PC-3 (cell line): ENCODE measurements at regions not wholly inside any gene's neighbourhood (a gene's known extent, or its start where the extent isn't known, plus 50 kb on each side); places are given as distances from the start of the nearest gene placed in this dataset.
A peak's percentile ranks its signal among the peaks of the same experiment; 100 is the strongest.

Experiments
- ATAC-seq: fragments of 200-7000 bp; cut with Tn5 transposase; 2 replicates; pipeline ENCODE4 v1.9.1; 2020; ENCODE audit warnings: mild to moderate bottlenecking, moderate library complexity
- BruUV-seq: library from RNA; stranded (reverse); fragments of 400-500 nt; replicated peaks from 2 replicates; lab custom pipeline; 2021; lab: Mats Ljungman, UMichigan
- CTCF ChIA-PET: fragments of 300-600 bp; sonication (Branson Sonifier 250); formaldehyde crosslinking; loops from one replicate; lab custom pipeline; 2022; ENCODE audit warnings: antibody characterized with exemption; lab: Charles Lee
- POLR2A ChIA-PET: fragments of 300-600 bp; sonication (Branson Sonifier 250); formaldehyde crosslinking; loops from one replicate; lab custom pipeline; 2022; ENCODE audit warnings: antibody characterized with exemption; ENCODE audit not compliant: unreplicated experiment; lab: Charles Lee
- DNase-seq: peaks from one replicate; pipeline ENCODE4 v3.0.0-alpha.2; 2015
- H2AFZ ChIP-seq: fragments of 300-600 bp; sonication (generic); 2 replicates; pipeline ENCODE4 v1.6.0; 2016; ENCODE audit warnings: antibody characterized with exemption, low read length
- H3F3A ChIP-seq: fragments of 300-600 bp; sonication (generic); one replicate; pipeline ENCODE4 v1.6.0; 2017; ENCODE audit warnings: antibody characterized with exemption, low read length, control low read depth, mild to moderate bottlenecking; ENCODE audit not compliant: unreplicated experiment
- H3K27ac ChIP-seq: fragments of 300-600 bp; sonication (generic); 2 replicates; pipeline ENCODE4 v1.5.1; 2016; ENCODE audit warnings: mild to moderate bottlenecking, low read length
- H3K27me3 ChIP-seq: fragments of 300-600 bp; sonication (generic); 2 replicates; pipeline ENCODE4 v1.6.1; 2016; ENCODE audit warnings: low read length, mixed read lengths
- H3K36me3 ChIP-seq: fragments of 300-600 bp; sonication (generic); 2 replicates; pipeline ENCODE4 v1.6.1; 2016; ENCODE audit warnings: low read depth, mixed run types, low read length, mixed read lengths
- H3K4me1 ChIP-seq: fragments of 300-600 bp; sonication (generic); 2 replicates; pipeline ENCODE4 v1.5.1; 2016; ENCODE audit warnings: low read length; ENCODE audit not compliant: insufficient read depth
- H3K4me2 ChIP-seq: fragments of 300-600 bp; sonication (generic); 2 replicates; pipeline ENCODE4 v1.6.0; 2016; ENCODE audit warnings: low read length
- H3K4me3 ChIP-seq: fragments of 300-600 bp; sonication (generic); 2 replicates; pipeline ENCODE4 v1.5.1; 2016; ENCODE audit warnings: mild to moderate bottlenecking, low read length, mixed read lengths
- H3K79me2 ChIP-seq: fragments of 300-600 bp; sonication (generic); 2 replicates; pipeline ENCODE4 v1.6.1; 2017; ENCODE audit warnings: low read length, mixed read lengths
- H3K9ac ChIP-seq: fragments of 300-600 bp; sonication (generic); 2 replicates; pipeline ENCODE4 v1.6.0; 2016; ENCODE audit warnings: mild to moderate bottlenecking, low read length
- H3K9me2 ChIP-seq: fragments of 300-600 bp; sonication (generic); replicated peaks from 2 replicates; pipeline ENCODE4 v1.6.1; 2016; ENCODE audit warnings: mixed run types, low read length, mixed read lengths
- H3K9me3 ChIP-seq: fragments of 300-600 bp; sonication (generic); 2 replicates; pipeline ENCODE4 v1.6.1; 2016; ENCODE audit warnings: low read length, mixed read lengths
- H4K20me1 ChIP-seq: fragments of 300-600 bp; sonication (generic); 2 replicates; pipeline ENCODE4 v1.6.1; 2016; ENCODE audit warnings: low read length, mixed read lengths
- EZH2 ChIP-seq: fragments of 300-600 bp; sonication (generic); IDR thresholded peaks from one replicate; pipeline ENCODE4 v1.6.1; 2017; ENCODE audit warnings: antibody characterized with exemption, mild to moderate bottlenecking, low read length; ENCODE audit not compliant: unreplicated experiment
- EZH2phosphoT487 ChIP-seq: fragments of 300-600 bp; sonication (generic); IDR thresholded peaks from 2 replicates; pipeline ENCODE4 v1.6.1; 2018; ENCODE audit warnings: mild to moderate bottlenecking, antibody characterized with exemption, low read length, borderline replicate concordance
- intact Hi-C: fragments of 100-400 bp; cut with micrococcal nuclease; formaldehyde crosslinking; loops from 2 replicates; pipeline ENCODE4 v1.9.0; 2023
- TF ChIP-seq, protein P1 (sequence below): fragments of 300-600 bp; sonication (generic); conservative IDR thresholded peaks from 2 replicates; pipeline ENCODE4 v1.5.1; 2017; ENCODE audit warnings: antibody characterized with exemption, low read depth, mild to moderate bottlenecking, low read length

DNA sequence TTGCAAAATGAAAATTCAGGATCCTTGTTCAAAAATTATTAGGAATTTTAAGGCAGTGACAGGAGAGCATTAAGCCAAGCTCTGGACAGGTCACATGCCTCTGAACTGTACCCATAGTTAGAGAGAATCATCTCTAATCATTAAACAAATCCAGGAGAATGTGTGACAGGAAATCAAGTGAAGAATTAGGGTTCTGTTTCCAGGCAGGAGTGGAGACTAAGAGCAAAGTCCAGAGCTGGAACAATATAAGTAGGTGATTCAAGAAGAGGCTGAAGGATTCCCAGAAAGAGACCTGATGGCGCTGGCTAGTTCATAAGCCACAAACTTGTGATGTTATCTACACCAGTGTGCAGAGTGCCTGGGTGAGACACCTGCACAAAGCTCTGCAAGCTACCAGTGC is 104.6 kb upstream of the PRKG2 start:
- Histone ChIP-seq H3K79me2 (no peaks in the 10 kb centered on the region), H3K27ac (no peak overlapping the region), H3K9me3 (no peaks in the 10 kb centered on the region), H4K20me1 (no peaks in the 10 kb centered on the region), H3K4me3 (no peak overlapping the region), H3K27me3 (no peaks in the 10 kb centered on the region), H3K4me1 (peaks cover 5% of the 10 kb centered on the region), H3K4me2 (no peak overlapping the region), H3F3A (no peaks in the 10 kb centered on the region), H2AFZ (no peak overlapping the region), H3K9ac (no peak overlapping the region), H3K9me2 (no peaks in the 10 kb centered on the region), H3K36me3 (no peaks in the 10 kb centered on the region)
- POLR2A ChIA-PET = no interaction called here
- no peak for TF ChIP-seq EZH2phosphoT487
- TF ChIP-seq, protein P1, sequence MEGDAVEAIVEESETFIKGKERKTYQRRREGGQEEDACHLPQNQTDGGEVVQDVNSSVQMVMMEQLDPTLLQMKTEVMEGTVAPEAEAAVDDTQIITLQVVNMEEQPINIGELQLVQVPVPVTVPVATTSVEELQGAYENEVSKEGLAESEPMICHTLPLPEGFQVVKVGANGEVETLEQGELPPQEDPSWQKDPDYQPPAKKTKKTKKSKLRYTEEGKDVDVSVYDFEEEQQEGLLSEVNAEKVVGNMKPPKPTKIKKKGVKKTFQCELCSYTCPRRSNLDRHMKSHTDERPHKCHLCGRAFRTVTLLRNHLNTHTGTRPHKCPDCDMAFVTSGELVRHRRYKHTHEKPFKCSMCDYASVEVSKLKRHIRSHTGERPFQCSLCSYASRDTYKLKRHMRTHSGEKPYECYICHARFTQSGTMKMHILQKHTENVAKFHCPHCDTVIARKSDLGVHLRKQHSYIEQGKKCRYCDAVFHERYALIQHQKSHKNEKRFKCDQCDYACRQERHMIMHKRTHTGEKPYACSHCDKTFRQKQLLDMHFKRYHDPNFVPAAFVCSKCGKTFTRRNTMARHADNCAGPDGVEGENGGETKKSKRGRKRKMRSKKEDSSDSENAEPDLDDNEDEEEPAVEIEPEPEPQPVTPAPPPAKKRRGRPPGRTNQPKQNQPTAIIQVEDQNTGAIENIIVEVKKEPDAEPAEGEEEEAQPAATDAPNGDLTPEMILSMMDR = no peak
- no peak for TF ChIP-seq EZH2
- intact Hi-C loops = no loop called here
- CTCF ChIA-PET = no interaction called here
- BruUV-seq = no TSS peak
- DNase-seq (no peak), ATAC-seq (no peak)

DNA sequence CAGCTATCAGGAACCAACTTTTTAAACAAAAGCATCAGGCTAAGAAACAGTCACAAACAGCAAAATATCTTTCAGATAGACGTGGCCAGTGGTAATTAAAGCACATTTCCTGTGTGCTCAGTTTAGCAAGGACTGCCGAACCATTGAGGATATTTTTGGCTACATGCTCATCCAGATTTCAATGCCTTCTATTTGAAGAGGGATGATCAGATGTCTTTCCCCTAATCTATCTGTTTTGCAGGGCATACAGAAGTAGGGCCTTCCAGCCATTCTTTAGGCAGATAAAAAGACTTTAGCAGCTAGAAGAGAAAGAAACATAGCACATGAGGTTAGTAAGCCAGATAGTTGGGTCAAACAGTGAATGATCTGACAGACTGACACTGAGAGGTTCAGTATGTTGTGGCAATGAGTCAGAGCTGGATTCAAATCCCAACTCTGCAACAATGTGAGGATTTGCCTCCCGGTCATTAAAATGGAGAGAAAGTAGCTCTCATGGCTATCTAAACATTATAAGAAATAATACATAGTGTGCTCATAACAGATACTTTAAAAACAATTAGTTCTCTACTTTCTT is 100.0 kb upstream of the PRKG2 start:
- POLR2A ChIA-PET = no interaction called here
- no peak overlapping the region; the same call in 1 of the 2 replicates for H3K4me2 ChIP-seq

More for the DNA sequence above, 100.0 kb upstream of the PRKG2 start:
- Histone ChIP-seq H3K27me3 (no peaks in the 10 kb centered on the region), H3F3A (no peaks in the 10 kb centered on the region), H3K79me2 (no peaks in the 10 kb centered on the region), H3K9ac (no peak overlapping the region), H2AFZ (no peak overlapping the region), H3K4me3 (no peak overlapping the region), H3K36me3 (no peaks in the 10 kb centered on the region), H3K9me2 (no peaks in the 10 kb centered on the region), H3K27ac (no peak overlapping the region), H4K20me1 (no peaks in the 10 kb centered on the region), H3K4me1 (peaks cover 10% of the 10 kb centered on the region), H3K9me3 (no peaks in the 10 kb centered on the region)
- CTCF ChIA-PET = no interaction called here
- intact Hi-C loops = no loop called here
- DNase-seq (peak; percentile 5), ATAC-seq (peak; percentile 18; the same call in 1 of the 2 replicates)
- no TSS peak for BruUV-seq
- no peak for TF ChIP-seq EZH2
- TF ChIP-seq, protein P1 = no peak
- TF ChIP-seq EZH2phosphoT487 = no peak
